NOMO-1 treated with dmso at 0.1 percent for 144 hours (cell line): ENCODE measurements at regions not wholly inside any gene's neighbourhood (a gene's known extent, or its start where the extent isn't known, plus 50 kb on each side); places are given as distances from the start of the nearest gene placed in this dataset.

Experiments used
- DNase-seq: peaks from one replicate; lab custom pipeline; 2025; ENCODE audit not compliant: unreplicated experiment; lab: John Stamatoyannopoulos, UW

DNA sequence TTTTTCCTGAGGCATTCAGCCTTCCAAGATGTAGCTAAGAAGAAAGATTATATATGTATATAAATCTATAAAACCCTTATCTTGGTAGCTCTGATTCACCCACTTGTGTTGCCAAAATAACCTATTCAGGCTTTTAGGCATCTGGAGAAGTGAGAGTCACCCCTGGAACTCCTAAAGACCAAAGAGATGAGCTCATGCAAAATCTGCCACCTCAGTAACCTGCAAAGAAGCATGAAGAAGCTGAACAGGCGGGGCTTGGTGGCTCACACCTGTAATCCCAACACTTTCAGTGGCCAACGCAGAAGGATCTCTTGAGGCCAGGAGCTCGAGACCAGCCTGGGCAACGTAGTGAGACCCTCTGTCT is 393.7 kb downstream of the FOXO1 start:
- DNase-seq = no peak

DNA sequence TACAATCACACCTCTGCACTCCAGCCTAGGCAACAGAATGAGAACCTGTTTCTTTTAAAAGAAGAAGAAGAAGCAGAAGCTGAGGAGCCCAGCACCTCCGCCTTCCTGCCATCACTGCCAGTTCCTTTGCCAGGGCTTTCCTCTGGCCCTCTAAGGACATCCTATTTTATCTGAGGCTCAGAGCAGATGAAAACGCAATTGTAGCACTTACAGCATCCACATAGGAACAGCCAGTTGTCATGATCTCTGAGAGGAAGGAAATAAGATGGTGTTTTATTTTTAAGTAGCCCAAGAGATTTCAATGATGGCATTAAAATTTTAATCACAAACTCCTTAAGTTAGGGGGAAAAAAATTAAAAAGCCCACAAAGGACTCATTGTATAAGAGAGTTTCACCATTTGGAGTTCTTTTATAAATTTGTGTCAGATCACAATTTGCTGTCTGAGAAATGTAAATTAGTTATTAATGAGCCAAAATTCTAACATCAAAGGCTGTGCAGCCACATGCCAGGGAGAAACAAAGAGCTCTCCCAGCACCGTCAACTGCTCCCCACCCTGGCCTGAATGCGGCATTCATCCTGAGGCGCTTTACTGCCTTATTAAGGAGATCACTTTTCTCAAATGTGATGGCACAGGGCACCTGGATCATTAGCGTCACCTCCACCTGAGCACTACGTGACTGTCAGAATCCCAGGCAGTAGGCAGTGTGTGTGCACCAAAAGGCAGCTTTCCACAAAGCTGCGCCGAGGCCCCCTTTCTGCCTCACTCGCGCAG is 393.0 kb downstream of the FOXO1 start:
- DNase-seq = no peak

DNA sequence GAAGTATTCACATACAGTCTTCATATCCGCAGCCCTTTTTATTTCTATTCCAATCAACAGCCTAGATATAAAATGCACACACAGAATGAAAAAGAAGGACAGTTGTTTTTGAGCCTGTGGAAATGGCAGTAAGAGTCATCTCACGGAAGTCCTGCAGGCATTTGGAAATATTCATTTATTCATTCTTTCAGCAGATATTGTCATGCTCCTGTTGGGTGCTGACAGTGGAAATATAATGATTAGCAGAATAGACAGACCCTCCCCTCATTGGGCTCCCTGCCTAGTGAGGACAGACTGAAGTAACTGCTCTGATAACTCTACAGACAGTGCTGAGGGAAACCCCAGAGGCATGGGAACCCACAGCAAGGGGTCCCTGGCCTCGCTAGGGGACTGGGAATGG is 392.3 kb downstream of the FOXO1 start:
- DNase-seq = no peak

DNA sequence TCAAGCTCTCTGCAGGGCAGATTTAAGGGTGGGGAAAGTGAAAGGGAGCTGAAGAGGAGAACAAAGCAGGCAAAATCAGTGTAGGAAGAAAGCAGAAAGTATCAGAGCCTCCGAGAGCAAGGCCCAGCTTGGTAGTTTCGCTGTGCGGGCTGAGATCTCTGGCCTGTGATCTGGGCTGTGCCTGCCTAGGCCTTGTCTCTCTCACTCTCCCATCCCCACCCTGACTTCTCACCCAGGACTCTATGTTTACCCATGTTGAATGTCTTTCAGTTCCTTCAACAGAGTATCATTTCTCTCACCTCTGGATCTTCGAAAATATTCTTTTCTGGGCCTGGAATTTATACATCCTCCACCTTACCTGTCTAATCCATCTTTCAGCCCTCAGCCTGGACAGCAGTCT is 391.3 kb downstream of the FOXO1 start:
- DNase-seq = no peak

DNA sequence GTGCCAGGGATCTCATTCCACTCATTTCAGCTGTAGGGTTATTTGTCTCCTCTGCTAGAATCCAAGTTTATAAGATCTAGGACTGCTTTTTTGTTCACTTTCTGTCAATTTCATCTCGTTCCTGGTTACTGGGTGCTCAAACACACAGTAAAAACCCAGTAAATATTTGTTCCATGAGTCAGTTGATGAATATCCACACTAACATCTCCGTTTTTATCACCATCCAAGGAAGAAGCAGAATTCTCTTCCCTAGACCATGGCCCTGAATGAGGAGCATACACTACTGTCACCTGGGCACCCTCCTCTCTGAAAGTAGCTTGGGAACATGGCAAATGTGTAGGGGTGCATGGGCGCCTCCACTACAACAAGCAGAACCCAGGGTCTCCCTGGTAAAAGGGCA is 390.8 kb downstream of the FOXO1 start:
- no peak for DNase-seq

DNA sequence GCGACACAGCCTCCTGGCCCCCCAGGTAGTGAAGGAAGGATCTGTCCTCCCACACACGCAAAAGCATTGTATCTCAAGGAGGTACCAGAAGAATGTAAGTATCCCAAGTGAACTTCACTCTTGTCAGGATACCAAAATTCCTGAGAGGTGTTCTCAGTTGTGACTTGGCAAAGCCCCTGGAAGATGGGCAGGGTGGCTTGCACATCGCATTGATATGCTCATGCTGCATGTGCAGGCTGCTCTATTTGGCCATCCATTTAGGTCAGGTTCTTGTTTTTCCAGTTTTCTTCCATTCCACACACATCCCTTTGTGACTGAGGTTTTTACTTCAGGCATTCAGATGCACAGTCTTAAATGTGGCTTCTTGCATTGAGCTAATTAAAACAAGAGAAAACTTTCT is 382.8 kb downstream of the FOXO1 start:
- no peak for DNase-seq

DNA sequence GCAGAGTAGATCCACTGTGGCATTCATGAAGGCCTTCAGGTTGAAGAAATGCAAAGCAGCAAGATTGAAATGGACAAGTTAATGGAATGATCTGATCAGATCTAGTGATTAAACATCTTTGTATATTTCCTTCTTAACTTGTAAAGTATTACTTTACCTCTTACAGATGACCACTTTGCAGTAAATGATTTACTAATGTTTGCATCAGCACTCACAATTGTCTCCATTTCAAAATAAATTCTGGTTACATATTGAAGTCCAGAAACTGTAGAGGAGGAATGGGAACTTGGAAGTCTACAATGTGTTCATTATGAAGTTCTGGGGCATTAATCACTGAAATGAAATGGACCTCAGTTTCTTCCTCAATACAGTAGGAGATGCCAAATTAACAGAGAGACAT is 380.8 kb downstream of the FOXO1 start:
- no peak for DNase-seq

DNA sequence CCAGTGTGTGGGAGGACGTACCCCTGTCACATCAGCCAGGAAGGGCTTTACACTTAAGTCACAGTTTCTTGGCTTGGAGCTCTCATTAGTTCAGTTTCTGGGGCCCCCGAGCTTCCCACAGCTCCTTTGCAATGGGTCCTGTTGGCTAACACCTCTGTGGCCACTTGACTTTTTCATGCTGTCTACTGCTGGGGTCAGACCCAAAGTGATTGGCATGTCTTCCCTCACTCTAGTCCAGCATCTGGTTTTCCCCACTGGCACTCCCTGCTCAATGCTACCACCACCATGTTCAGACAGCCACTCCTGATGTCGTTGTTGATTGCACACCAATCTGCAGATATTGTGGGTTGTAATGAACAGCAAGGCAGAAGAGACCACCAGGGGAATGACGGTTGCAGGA is 379.0 kb downstream of the FOXO1 start:
- no peak for DNase-seq

DNA sequence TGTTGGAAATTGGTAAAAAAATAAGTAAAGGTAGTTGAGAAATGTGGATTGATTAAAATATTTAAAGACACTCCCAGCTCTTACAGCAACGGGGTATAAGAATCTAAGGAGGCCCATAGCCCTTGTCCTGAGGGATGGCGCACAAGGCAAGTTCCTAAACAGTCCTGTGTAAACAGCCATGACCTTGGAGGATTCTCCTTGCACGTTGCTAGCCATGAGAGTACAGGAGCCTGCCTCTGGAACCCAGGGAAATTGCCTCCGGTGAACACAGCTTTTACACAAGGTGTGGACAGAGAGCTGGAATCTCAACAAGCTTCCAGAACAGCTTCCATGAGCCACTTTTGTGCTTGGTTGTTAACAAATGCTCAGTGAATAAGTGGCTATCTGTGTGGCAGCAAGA is 378.2 kb downstream of the FOXO1 start:
- DNase-seq = no peak

DNA sequence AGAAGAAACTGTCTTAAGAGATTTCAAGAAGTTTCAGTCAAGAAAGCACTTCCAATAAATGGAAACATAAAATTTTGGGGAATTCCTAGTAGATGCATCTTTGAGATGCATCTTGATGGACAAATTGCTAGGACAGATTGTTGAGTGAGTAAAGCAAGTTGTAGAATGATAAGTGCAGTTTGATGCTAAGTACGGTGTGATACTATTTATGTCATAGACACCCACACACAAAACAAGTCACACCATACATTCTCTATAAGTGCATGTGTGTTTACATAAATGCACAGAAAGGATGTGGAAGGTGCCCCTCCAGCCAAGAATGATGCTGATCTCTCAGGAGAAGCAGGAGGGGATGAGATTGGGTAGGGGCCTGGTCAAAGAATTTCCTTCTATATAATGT is 375.7 kb downstream of the FOXO1 start:
- DNase-seq = no peak

DNA sequence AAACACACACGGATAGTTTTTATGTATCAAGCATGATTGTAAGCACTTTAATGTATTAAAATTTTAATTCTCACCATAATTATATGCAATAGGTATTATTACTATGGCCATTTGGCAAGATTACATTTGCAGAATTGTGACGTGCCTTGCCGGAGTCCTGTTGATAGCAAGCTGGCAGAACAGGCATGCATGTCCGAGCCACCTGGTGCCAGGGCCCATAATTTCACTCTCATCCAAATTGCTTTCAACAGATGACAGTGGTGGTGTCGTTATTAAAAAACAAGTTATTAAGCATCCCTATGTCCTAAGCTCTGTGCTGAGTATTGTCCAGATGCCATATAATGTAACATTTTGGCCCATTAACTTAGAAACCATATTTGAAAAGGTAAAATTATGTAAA is 374.3 kb downstream of the FOXO1 start:
- DNase-seq = no peak

DNA sequence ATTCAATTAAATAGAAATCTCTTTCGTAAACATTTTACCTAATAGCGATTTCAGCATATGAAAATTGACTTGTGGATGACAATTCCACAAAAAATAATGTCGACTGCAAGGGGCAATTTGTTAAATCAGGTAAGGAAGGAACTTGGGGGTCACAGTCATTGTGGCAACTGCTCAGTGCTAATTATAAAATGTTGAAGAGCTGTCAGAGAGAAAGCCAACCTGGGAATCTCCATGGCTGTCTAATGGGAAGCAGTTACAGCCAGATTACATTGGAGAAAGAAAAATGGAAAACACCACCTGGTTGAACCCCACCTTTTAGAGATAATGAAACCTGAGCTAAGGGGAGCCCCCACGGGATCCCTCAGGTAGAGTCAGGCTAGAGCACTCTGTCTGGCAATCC is 373.9 kb downstream of the FOXO1 start:
- no peak for DNase-seq

DNA sequence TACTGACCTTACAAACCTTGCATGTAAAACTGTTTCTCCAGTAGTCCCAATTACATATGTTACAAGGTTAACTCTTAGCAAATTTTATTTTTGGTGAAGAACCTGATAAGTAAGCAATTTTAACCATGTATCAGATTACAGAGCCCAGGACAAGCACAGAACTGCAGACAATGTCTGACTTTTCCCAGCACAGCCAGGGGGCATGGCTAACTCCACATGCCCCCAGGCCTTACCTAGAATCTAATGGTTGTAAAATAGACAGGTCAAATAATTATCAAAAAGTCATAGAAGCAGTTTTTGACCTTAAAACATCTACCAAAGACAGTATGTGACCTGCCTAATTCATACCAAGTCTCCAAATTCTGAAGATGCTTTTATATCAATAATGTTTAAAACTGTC is 364.1 kb downstream of the FOXO1 start:
- DNase-seq = no peak

DNA sequence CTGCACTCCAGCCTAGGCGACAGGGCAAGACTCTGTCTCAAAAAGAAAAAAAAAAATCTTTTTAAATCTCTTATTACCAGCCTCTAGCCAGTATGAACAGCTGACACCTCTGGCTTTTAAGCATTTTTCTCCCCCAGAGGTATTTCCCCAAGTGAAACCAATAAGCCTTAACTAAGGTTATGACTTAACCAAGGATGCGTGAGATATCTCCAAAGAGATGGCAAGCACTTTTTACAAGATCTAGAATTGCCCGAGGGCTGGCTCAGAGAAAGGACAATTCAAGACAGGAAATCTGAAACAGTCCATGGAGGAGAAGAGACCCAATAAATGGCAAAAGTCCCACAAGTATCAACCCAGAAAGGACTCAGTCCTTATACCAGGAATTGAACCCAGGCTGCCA is 362.1 kb downstream of the FOXO1 start:
- no peak for DNase-seq

DNA sequence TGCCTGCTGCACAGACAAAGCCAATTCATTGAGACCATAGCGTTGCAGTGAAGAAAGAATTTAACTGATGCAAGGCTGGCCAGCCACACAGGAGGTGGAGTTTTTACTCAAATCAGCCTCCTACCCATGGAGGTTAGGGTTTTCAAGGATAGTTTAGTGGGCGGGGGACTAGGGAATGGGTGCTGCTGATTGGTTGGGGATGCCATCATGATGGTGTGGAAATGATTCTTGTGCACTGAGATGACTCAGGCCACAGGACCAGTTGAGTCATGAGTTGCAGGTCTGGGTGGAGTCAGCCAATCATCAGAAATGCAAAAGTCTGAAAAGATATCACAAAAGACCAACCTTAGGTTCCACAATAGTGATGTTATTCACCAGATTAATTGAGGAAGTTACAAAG is 359.6 kb downstream of the FOXO1 start:
- DNase-seq = no peak

DNA sequence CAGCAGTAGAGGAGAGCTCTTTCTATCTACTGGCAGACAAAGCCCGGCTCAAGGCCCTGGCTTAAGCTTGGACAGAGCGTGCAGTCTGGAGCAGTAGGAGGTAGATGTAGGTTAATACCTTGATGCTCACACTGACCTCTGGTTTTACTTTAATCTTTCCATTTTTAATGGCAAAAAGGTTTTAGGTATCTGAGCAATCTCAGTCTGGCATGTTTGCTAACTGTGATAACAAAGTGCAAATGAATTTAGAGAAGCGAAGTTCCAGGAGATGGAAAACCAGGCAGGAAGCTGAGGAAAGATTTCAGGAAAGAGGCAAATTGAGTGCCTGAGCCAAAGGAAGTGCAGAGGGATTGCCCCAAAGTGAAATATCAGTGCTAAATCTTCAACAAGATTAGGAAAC is 356.6 kb downstream of the FOXO1 start:
- DNase-seq = no peak

DNA sequence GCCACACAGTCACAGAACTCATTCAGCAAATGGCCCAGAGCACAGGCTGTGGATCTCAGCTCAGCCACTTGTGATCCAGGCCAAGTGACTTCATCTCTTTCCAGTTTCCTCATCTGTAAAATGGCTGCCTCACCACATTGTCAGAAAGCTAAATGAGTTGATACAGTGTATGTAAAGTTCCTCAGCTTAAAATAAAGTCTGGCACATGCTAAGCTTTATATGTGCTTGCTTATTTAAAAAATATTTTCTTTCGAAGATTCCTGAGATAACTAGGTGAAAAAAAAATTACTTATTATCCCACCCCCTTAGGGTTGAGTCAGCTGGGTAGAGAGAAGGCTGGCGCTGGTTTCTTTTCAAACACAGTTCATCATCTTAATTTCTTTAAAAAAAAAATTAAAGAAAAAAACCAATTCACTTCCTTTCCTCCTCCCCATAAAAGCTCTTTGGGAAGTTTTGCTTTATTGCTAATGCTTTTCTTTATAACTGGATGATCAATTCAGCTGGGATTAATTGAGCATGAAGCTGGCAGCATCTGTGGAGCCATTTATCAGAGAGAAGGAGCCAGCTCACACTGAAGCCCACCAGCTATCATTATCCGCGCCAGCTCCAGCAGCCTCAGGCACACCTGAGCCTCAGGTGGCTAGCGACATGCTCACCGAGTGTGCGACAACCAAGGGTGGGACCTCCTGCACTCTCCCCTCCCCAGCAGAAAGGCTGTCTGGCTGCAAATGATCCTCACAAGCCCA is 354.9 kb downstream of the FOXO1 start:
- no peak for DNase-seq

DNA sequence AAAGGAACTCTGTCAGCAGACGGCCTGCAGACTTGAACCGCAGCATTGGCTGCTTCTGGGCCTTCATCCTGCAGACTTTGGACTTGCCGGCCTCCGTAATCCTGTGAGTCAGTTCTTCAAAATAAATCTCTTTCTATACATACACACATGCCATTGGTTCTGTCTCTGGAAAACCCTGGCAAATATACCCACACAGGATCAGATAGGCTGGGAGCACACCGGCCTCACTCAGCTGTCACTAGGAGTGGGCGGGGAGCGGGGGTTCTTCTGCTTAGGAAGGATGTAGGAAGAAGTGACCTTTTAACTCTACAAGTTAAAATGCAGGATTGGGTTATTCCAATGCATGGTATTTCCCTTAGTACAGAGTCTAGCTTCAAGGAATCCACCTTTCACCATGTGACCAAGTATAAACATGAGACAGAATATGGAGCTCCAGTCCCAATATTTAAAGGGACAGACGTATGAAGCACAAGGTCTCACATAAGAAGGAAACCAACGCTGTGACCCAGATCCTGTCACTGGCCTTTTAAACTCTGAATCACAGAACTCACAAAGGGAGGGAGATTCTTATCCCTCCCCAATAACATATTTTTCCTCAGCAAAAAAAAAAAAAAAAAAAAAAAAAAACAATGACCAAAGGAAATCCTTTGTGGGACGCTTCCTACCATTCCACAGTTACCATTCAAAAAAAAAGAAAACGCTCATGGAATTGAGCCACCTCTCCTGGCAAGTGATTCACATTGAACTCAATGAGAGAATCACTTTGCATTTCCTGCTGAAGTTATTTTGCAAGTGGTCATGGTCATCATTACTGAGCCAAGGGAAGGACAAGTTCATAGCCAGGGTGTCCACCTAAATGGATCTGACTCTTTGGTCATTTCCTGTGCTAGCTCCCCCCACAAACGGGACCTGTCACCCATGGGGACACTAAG is 352.9 kb downstream of the FOXO1 start:
- DNase-seq = no peak

DNA sequence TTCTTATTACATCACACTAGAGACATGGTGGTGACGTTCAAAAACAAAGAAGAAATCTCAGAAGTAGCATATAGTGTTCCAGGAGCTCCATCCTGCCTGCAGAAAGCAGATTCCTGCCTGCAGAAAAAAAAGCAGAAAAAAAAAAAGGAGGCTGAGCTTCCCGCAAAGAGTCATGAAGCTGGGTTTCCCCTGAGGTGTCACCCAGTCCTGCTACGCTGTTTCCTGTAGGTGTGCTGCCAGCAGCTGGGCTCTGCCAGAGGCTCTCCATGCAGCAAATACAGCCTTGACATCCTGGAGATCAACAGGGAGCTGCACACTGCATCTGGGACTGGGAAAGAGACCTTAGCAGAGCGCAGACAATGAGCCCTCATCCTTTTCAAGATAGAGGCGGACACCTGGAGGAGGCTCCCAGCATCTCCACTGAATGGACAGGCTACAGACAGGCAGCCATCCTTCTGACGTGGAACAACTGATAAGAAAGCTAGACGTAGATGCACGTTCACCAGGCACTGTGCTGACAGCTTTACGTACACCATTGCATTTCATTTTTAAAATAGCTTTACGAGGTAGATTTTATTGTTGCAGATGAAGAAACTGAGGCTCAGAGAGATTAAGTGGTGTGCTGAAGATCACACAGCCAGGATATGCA is 350.9 kb downstream of the FOXO1 start:
- DNase-seq = no peak

DNA sequence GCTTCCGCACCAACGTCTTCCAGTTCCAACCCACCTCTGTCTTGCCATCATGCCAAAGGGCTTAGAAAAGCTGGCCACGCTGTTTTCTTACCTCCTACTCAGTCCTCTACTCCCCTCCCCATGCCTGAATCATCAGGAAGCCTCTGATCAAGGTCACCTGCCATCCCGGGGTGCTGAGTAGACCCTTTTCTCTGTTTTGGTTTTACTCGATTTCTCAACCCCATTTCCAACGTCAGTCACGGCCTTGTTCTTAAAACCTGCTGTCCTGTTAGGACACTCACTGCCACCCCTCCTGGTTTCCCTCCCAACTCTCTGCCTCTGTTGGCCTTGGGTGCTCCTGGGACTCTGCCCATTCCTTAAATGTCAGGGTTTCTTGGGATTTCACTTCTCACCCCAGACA is 350.1 kb downstream of the FOXO1 start:
- no peak for DNase-seq

DNA sequence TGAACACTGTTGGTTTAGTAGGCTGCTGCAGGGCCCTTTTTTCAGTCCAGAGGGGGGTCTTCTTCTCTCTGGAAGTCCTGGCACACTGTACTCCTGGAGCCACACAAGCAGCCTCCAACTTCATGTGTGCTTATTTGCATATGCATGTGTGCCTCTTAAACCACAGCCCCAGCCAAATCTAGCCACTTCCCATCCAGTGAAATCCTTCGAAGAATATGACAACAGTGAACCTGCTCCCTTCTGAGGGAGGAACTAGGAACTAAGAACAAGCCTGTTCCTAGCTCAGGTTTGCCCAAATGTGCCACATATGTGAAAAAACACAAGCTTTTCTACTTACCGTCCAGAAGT is 348.5 kb downstream of the FOXO1 start:
- DNase-seq = no peak
